ENCODE measurements at regions not wholly inside any gene's neighbourhood (a gene's known extent, or its start where the extent isn't known, plus 50 kb on each side); places are given as distances from the start of the nearest gene placed in this dataset.
A peak's percentile ranks its signal among the peaks of the same experiment; 100 is the strongest.
"Not testable (repeated sequence)": the region's sequence is repeated elsewhere in the genome, so short reads cannot be mapped to it uniquely, and the experiment has no call there.

DNA sequence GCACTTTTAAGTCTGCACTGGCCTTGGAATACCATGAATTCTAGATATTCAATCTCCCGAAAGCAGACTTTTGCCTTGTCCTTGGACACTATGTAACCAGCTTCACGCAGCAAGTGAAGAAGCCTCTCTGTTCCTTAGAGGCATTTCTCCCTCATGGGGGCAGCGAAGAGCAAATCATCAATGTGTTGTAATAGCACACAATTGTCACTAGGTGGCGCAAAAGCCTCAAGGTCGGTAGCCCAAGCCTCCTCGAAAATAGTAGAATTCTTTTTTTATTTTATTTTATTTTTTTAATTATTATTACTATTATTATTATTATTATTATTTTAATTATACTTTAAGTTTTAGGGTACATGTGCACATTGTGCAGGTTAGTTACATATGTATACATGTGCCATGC lies 100.8 kb downstream of the ALG10 start:
- H3K9me2 ChIP-seq; POLR2A ChIA-PET; H3K36me3 ChIP-seq (replicated peaks in 1 of 2; ENCODE audit: control insufficient read depth in 1 of 2, insufficient read depth in 2 of 2, low read length in 1 of 2); H3F3A ChIP-seq (replicated peaks; ENCODE audit: insufficient read depth); H3K4me1 ChIP-seq (ENCODE audit: control insufficient read depth in 1 of 2, insufficient read depth in 2 of 2, low read depth in 1 of 2, low read length in 1 of 2); H3K27me3 ChIP-seq (ENCODE audit: insufficient read depth); H3K27ac ChIP-seq (ENCODE audit: low read depth in 2 of 2, low read length in 1 of 2); H3K79me2 ChIP-seq (ENCODE audit: insufficient read depth); H2AFZ ChIP-seq (ENCODE audit: low read depth); H3K9me3 ChIP-seq; H3K4me2 ChIP-seq; H3K9ac ChIP-seq; H3K4me3 ChIP-seq (ENCODE audit: low read depth in 2 of 2, low read length in 1 of 2); H4K20me1 ChIP-seq (ENCODE audit: insufficient read depth): not testable (repeated sequence)
- TF ChIP-seq SMC3 (IDR thresholded peaks at IDR 0.05; ENCODE audit: low read depth, low read length) (peak; percentile 68), RAD21 (IDR thresholded peaks at IDR 0.05; ENCODE audit: low read length) (peak; percentile 74)
- TF ChIP-seq, protein P1, sequence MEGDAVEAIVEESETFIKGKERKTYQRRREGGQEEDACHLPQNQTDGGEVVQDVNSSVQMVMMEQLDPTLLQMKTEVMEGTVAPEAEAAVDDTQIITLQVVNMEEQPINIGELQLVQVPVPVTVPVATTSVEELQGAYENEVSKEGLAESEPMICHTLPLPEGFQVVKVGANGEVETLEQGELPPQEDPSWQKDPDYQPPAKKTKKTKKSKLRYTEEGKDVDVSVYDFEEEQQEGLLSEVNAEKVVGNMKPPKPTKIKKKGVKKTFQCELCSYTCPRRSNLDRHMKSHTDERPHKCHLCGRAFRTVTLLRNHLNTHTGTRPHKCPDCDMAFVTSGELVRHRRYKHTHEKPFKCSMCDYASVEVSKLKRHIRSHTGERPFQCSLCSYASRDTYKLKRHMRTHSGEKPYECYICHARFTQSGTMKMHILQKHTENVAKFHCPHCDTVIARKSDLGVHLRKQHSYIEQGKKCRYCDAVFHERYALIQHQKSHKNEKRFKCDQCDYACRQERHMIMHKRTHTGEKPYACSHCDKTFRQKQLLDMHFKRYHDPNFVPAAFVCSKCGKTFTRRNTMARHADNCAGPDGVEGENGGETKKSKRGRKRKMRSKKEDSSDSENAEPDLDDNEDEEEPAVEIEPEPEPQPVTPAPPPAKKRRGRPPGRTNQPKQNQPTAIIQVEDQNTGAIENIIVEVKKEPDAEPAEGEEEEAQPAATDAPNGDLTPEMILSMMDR (IDR thresholded peaks at IDR 0.05) = peak; percentile 87
- 3% methylated on average over 6 of the region's 6 CpGs for WGBS (ENCODE audit: low lambda C conversion rate)
- peak; percentile 50 for DNase-seq
- CTCF ChIA-PET = interaction anchor here (0.6 to 2.9 kb wide), 29 partner anchors 9 to 154 kb away, joined by 3 to 23 read pairs (median 4); no protein-coding TSS in a partner anchor

DNA sequence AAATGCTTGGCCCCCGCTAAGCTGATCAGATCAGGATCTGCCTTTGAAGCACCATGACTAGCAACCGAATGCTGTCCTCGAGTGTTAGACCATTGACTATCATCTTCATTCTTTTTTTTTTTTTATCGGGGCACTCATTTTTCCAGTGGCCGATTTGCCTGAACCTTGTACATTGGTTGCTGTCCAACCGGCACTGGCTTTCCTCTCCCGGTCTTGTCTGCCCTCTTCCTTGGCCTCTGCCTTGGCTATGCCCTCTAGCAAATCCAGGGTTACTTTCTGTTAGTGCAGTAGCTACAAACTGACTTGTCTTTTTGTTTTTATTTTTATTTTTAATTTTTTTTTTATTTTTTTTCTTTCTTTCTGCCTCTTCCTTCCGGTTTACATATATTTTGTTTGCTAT lies 102.3 kb downstream of the ALG10 start:
- H3K4me2 ChIP-seq = no peak overlapping the region
- H3K4me1 ChIP-seq (ENCODE audit: control insufficient read depth in 1 of 2, insufficient read depth in 2 of 2, low read depth in 1 of 2, low read length in 1 of 2) = no peaks in the 10 kb centered on the region; a peak in 1 of 4 replicates
- DNase-seq = no peak
- TF ChIP-seq RCOR1 (IDR thresholded peaks at IDR 0.05; ENCODE audit: low read length) (no peak), CHD2 (IDR thresholded peaks at IDR 0.05; ENCODE audit: low read length, partially characterized antibody) (no peak), FOSL2 (IDR thresholded peaks at IDR 0.05; ENCODE audit: borderline replicate concordance, low read depth) (no peak), GATA2 (CRISPR knock-in tag; IDR thresholded peaks at IDR 0.05) (no peak), YY1 (IDR thresholded peaks at IDR 0.05; ENCODE audit: low read depth) (no peak), POLR2AphosphoS5 (IDR thresholded peaks at IDR 0.05; ENCODE audit: low read depth, low read length) (no peak), MEF2A (IDR thresholded peaks at IDR 0.05; ENCODE audit: borderline replicate concordance, low read depth) (no peak), MAX (IDR thresholded peaks at IDR 0.05; ENCODE audit: low read depth) (no peak)
- TF ChIP-seq, protein P2, sequence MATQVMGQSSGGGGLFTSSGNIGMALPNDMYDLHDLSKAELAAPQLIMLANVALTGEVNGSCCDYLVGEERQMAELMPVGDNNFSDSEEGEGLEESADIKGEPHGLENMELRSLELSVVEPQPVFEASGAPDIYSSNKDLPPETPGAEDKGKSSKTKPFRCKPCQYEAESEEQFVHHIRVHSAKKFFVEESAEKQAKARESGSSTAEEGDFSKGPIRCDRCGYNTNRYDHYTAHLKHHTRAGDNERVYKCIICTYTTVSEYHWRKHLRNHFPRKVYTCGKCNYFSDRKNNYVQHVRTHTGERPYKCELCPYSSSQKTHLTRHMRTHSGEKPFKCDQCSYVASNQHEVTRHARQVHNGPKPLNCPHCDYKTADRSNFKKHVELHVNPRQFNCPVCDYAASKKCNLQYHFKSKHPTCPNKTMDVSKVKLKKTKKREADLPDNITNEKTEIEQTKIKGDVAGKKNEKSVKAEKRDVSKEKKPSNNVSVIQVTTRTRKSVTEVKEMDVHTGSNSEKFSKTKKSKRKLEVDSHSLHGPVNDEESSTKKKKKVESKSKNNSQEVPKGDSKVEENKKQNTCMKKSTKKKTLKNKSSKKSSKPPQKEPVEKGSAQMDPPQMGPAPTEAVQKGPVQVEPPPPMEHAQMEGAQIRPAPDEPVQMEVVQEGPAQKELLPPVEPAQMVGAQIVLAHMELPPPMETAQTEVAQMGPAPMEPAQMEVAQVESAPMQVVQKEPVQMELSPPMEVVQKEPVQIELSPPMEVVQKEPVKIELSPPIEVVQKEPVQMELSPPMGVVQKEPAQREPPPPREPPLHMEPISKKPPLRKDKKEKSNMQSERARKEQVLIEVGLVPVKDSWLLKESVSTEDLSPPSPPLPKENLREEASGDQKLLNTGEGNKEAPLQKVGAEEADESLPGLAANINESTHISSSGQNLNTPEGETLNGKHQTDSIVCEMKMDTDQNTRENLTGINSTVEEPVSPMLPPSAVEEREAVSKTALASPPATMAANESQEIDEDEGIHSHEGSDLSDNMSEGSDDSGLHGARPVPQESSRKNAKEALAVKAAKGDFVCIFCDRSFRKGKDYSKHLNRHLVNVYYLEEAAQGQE (IDR thresholded peaks at IDR 0.05; ENCODE audit: low read depth, low read length) = 0 out of 2 replicates have a peak, but pooled peaks have one; percentile 51
- no peak overlapping the region for H3K4me3 ChIP-seq (ENCODE audit: low read depth in 2 of 2, low read length in 1 of 2)
- no peaks in the 10 kb centered on the region for H3F3A ChIP-seq (replicated peaks; ENCODE audit: insufficient read depth)
- no peaks in the 10 kb centered on the region for H3K36me3 ChIP-seq (replicated peaks in 1 of 2; ENCODE audit: control insufficient read depth in 1 of 2, insufficient read depth in 2 of 2, low read length in 1 of 2)
- H3K79me2 ChIP-seq (ENCODE audit: insufficient read depth) = no peaks in the 10 kb centered on the region
- POLR2A ChIA-PET = no interaction called here
- CTCF ChIA-PET = no interaction called here
- H3K9me2 ChIP-seq = no peaks in the 10 kb centered on the region
- H2AFZ ChIP-seq (ENCODE audit: low read depth) = no peak overlapping the region
- no peaks in the 10 kb centered on the region for H3K9me3 ChIP-seq
- WGBS (ENCODE audit: low lambda C conversion rate) = 33% methylated on average over 8 of the region's 8 CpGs
- H3K27ac ChIP-seq (ENCODE audit: low read depth in 2 of 2, low read length in 1 of 2) = no peak overlapping the region
- H4K20me1 ChIP-seq (ENCODE audit: insufficient read depth) = no peaks in the 10 kb centered on the region
- H3K27me3 ChIP-seq (ENCODE audit: insufficient read depth) = peaks cover 9% of the 10 kb centered on the region; the same call in 1 of the 2 replicates
- H3K9ac ChIP-seq = no peak overlapping the region
